ENCODE measurements at regions not wholly inside any gene's neighbourhood (a gene's known extent, or its start where the extent isn't known, plus 50 kb on each side); places are given as distances from the start of the nearest gene placed in this dataset.

DNA sequence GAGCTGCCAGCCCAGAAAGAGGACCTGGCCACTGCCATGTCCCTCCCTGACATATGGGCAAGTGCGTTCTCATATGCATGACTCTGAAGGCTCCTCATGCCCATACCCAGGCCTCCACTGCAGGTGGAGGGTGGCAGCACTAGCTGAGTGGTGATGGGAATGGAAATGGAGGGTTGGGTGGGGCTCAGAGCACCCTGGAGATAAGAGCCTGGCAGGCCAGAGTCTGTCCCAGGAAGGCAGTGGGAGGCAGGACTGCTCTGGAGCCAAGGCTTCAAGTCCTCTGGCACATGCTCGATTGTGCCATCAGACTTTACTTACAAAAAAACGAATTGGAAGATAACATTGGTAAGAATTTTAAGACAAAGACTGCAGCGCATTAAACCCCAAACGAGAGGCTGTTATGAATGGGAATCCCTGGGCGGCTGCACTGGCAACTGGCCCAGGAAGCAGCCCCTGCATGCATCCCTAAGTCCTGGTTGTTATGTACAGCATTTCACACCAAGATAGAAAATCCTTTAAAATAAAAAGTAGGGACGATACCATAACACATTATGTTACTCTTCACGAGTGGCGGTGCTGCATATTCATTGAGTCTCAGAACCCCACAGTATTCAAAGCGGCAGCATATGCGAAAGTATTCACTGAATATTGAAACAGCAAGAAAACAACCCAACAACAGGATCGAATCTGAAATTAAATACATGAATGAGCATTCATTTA is 81.7 kb upstream of the FAM98A start:
- DNase-seq (ENCODE audit: low spot score) = no peak

- DNase-seq (ENCODE audit: low spot score) = no peak
Observed at GRCh38 chr2:33678436-33678835, 79.3 kb upstream of the FAM98A start.

DNA sequence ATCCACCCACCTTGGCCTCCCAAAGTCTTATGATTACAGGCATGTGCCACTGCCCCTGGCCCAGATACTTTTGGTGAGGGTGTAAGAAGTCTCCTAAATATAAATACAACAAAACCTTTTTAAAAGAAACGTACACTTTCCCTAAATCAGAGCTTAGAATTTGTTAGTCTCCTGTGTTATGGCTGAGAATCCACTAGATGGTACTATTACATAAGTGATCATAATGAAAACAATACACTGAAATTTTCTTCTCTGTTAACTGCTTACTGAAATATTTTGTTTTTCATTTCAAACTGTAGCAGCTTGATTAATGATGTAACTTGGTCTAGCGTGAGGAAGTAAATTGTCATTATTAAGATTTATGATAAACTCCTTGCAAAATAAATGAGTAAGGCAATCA is 74.8 kb upstream of the FAM98A start:
- no peak for DNase-seq (ENCODE audit: low spot score)

GRCh38 chr2:33672896-33673295 is 73.8 kb upstream of the FAM98A start:
- no peak for DNase-seq (ENCODE audit: low spot score)

DNA sequence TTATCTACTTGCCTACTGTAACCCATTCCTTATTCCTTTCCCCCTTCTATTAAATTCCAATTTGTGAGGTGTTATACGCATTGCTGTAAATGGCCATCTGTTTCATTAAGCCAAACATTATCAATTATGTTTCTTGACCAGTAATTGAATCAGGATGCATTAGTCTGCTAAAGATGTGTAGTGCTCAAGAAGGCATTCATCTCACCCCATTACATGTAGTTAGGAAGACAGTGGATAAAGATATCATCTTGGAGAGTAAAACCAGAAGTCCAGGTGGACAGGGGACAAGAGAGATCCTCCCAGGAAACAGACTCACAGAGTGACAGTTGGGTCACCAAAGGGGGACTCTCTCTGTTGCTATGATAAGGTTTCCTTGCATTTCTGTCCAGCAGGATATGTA is 73.3 kb upstream of the FAM98A start:
- DNase-seq (ENCODE audit: low spot score) = no peak

DNA sequence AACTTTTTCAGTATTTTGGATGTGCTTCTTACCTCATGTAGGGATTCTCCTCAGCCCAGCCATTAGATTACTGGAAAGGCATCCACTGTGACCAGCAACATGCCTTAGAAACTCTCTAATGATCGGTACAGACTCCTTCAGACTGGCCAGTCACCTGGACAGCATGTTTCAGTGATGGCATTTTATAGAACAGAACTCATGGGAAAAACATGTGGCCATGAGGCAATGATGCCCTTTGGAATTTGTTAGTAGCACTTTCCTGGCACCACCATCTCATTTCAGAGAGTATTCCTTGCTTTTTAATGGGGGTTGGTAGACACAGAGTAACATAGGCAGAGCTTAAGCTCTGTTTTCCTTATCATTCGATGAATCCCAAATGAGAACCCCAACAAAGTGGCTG is 72.1 kb upstream of the FAM98A start:
- DNase-seq (ENCODE audit: low spot score) = no peak

DNA sequence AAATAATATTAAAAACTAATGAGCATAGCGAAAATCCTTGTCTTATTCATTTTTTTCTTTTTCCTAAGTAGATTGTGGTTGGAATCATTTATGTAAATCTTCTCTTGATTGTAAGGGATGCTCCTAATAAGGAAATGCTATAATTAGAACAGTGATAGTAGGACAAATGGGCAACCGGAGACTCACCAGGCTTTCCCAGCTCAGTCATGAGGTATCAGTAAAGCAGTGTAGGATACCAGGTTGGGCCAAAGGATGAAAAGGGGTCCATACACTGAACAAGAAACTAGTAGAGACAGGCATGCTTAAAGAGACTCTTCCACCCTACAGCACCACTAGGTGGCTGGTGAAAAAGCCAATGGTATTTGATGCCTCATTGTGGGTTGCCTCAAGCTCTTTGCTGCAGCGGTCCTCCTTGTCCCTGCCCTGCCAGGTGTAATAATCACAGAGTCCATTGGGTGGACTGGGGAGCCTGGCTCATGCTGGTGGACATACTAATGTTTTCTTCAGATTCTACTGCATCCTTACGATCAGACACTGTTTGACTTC is 71.4 kb upstream of the FAM98A start:
- no peak for DNase-seq (ENCODE audit: low spot score)

DNA sequence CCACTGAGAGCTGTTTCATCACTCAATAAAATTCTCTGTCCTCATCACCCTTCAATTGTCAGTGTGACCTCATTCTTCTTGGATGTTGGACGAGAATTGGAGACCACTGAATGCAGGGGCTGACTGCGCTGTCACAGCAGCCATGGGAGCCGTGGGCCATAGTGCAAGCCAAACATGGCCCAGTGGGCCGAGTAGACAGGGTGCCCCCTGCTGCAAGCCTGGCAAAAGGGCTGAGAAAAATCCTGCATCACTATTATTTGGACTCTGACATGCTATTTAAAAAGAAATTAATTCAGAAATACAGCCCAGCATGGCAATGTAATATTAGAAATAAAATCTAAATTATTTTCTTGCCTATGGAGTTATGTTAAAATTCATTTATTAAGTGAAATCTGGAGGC is 67.8 kb upstream of the FAM98A start:
- DNase-seq (ENCODE audit: low spot score) = no peak

- no peak for DNase-seq (ENCODE audit: low spot score)
Observed at GRCh38 chr2:33665039-33665438, 65.9 kb upstream of the FAM98A start.

GRCh38 chr2:33660416-33661123 is 61.5 kb upstream of the FAM98A start:
- DNase-seq (ENCODE audit: low spot score) = no peak

DNA sequence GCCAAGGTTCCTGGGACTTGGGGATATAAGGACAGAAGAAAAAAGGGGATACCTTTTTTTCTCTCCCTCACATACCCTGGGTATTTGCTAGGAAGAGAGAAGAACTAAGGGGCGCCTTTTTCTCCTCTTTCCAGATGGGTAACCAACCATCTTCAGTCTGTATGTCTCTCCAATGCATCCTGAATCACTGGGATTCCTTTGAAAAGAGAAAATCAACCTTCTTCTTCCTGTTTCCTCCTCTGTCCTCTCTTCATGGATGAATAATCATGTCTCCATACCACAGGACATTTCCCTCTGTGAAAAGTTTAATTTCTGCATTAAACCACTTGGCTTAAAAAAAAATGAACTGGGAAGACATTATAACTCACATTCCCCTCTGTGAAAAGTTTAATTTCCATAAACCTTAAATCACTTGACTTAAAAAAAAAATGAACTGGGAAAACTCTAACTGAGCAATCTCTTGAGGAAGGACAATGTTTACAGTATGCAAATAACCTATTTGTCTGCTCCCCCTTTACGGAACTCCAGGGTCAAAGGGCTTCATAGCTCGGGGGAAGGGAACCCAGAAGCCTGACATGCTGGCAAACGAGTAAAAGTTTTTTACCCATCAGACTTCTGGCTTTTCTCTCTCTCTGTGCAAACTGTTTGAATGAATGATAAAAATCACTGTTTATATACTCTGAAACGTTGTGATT is 56.7 kb upstream of the FAM98A start:
- DNase-seq (ENCODE audit: low spot score) = no peak

- DNase-seq (ENCODE audit: low spot score) = no peak
Observed at GRCh38 chr2:33652830-33653229, 53.7 kb upstream of the FAM98A start.

DNA sequence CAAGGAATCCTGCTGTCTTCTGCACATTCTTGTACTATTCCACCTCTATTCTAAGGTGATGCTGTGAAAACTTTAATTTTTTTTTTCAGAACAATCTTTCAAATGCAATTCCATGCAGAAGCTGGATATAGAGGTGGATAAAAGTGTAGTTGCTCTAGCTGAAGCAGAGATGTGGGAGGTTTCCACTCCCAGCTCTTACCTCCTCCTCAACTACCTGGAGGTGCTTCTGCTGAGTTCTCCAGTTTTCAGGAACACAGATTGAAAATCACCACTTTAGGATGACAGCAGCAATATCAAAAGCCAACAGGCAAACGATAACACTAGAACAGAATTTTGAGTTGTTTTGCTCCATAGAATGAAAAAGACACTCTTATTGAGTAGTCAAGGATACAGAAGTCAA is 51.1 kb upstream of the FAM98A start:
- no peak for DNase-seq (ENCODE audit: low spot score)

Measured in CD4-positive, alpha-beta T cell treated with Interleukin-15 for 4 hours (primary cell).